ENCODE measurements at regions not wholly inside any gene's neighbourhood (a gene's known extent, or its start where the extent isn't known, plus 50 kb on each side); places are given as distances from the start of the nearest gene placed in this dataset.

DNA sequence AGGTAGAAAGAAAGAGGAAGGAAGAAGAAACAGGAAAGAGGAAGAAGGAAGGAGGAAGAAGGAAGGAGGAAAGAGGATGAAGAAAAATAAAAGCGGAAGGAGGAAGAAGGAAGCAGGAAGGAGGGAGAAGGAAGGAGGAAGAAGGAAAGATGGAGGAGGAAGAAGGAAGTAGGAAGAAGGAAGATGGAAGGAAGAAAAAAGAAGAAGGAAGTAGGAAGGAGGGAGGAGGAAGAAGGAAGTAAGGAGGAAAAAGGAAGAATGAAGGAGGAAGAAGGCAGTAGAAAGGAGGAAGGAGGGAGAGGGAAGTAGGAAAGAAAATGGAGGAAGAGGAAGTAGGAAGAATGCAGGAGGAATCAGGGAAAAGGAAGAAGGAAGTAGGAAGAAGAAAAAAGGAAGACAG lies 191.1 kb upstream of the TBL1X start:
- TF ChIP-seq PPARA (CRISPR knock-in tag; IDR thresholded peaks at IDR 0.05; ENCODE audit: borderline replicate concordance) (no peak), CSDC2 (CRISPR knock-in tag; IDR thresholded peaks at IDR 0.05) (no peak), ZFP3 (CRISPR knock-in tag; IDR thresholded peaks at IDR 0.05) (no peak), ISL1 (CRISPR knock-in tag; IDR thresholded peaks at IDR 0.05) (no peak), ESRRG (CRISPR knock-in tag; IDR thresholded peaks at IDR 0.05) (no peak), ZNF565 (CRISPR knock-in tag; conservative IDR thresholded peaks at IDR 0.05; ENCODE audit: low read depth) (no peak), ZNF70 (CRISPR knock-in tag; IDR thresholded peaks at IDR 0.05) (no peak), ZNF8 (CRISPR knock-in tag; IDR thresholded peaks at IDR 0.05) (no peak), GLIS3 (CRISPR knock-in tag; IDR thresholded peaks at IDR 0.05) (no peak)
- TF ChIP-seq, protein P1, sequence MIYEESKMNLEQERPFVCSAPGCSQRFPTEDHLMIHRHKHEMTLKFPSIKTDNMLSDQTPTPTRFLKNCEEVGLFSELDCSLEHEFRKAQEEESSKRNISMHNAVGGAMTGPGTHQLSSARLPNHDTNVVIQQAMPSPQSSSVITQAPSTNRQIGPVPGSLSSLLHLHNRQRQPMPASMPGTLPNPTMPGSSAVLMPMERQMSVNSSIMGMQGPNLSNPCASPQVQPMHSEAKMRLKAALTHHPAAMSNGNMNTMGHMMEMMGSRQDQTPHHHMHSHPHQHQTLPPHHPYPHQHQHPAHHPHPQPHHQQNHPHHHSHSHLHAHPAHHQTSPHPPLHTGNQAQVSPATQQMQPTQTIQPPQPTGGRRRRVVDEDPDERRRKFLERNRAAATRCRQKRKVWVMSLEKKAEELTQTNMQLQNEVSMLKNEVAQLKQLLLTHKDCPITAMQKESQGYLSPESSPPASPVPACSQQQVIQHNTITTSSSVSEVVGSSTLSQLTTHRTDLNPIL (CRISPR knock-in tag; IDR thresholded peaks at IDR 0.05; ENCODE audit: low read depth), result no peak
- TF ChIP-seq, protein P2, sequence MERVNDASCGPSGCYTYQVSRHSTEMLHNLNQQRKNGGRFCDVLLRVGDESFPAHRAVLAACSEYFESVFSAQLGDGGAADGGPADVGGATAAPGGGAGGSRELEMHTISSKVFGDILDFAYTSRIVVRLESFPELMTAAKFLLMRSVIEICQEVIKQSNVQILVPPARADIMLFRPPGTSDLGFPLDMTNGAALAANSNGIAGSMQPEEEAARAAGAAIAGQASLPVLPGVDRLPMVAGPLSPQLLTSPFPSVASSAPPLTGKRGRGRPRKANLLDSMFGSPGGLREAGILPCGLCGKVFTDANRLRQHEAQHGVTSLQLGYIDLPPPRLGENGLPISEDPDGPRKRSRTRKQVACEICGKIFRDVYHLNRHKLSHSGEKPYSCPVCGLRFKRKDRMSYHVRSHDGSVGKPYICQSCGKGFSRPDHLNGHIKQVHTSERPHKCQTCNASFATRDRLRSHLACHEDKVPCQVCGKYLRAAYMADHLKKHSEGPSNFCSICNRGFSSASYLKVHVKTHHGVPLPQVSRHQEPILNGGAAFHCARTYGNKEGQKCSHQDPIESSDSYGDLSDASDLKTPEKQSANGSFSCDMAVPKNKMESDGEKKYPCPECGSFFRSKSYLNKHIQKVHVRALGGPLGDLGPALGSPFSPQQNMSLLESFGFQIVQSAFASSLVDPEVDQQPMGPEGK (CRISPR knock-in tag; IDR thresholded peaks at IDR 0.05; ENCODE audit: borderline replicate concordance), result no peak
